ENCODE measurements at regions not wholly inside any gene's neighbourhood (a gene's known extent, or its start where the extent isn't known, plus 50 kb on each side); places are given as distances from the start of the nearest gene placed in this dataset.
"Not testable (repeated sequence)": the region's sequence is repeated elsewhere in the genome, so short reads cannot be mapped to it uniquely, and the experiment has no call there.

- DNase-seq: no peak
These were observed 543.2 kb upstream of the SGO1 start for GRCh38 chr3:20729185-20729584.

GRCh38 chr3:20726786-20727185 lies 540.8 kb upstream of the SGO1 start:
- DNase-seq: no peak

GRCh38 chr3:20724241-20724640 lies 538.2 kb upstream of the SGO1 start:
- DNase-seq: no peak

- not testable (repeated sequence) for DNase-seq
These were observed 530.4 kb upstream of the SGO1 start for GRCh38 chr3:20716425-20716824.

GRCh38 chr3:20701641-20702040 lies 515.6 kb upstream of the SGO1 start:
- DNase-seq: no peak

- DNase-seq: no peak
These were observed 514.7 kb upstream of the SGO1 start for GRCh38 chr3:20700714-20701113.

GRCh38 chr3:20698896-20699295 lies 512.9 kb upstream of the SGO1 start:
- DNase-seq: no peak

GRCh38 chr3:20696388-20697150 lies 510.6 kb upstream of the SGO1 start:
- DNase-seq: no peak

GRCh38 chr3:20692675-20693074 lies 506.7 kb upstream of the SGO1 start:
- no peak for DNase-seq

- peak in 1 of 2 donors; percentile 20 for DNase-seq
These were observed 497.9 kb upstream of the SGO1 start for GRCh38 chr3:20683910-20684309.

GRCh38 chr3:20682573-20682972 lies 496.6 kb upstream of the SGO1 start:
- no peak for DNase-seq

- DNase-seq: no peak
These were observed 495.1 kb upstream of the SGO1 start for GRCh38 chr3:20680990-20681628.

GRCh38 chr3:20673866-20674265 lies 487.9 kb upstream of the SGO1 start:
- no peak for DNase-seq

GRCh38 chr3:20669675-20670074 lies 483.7 kb upstream of the SGO1 start:
- no peak for DNase-seq

- no peak for DNase-seq
These were observed 483.2 kb upstream of the SGO1 start for GRCh38 chr3:20669184-20669583.

- DNase-seq: no peak
These were observed 482.4 kb upstream of the SGO1 start for GRCh38 chr3:20668411-20668810.

- no peak for DNase-seq
These were observed 480.1 kb upstream of the SGO1 start for GRCh38 chr3:20666091-20666490.

GRCh38 chr3:20658491-20658890 lies 472.5 kb upstream of the SGO1 start:
- no peak for DNase-seq

- no peak for DNase-seq
These were observed 471.6 kb upstream of the SGO1 start for GRCh38 chr3:20657560-20657959.

GRCh38 chr3:20652231-20652986 lies 466.4 kb upstream of the SGO1 start:
- no peak for DNase-seq

- no peak for DNase-seq
These were observed 462.9 kb upstream of the SGO1 start for GRCh38 chr3:20648921-20649381.

- no peak for DNase-seq
These were observed 462.3 kb upstream of the SGO1 start for GRCh38 chr3:20648294-20648693.

- no peak for DNase-seq
These were observed 460.4 kb upstream of the SGO1 start for GRCh38 chr3:20646425-20646824.
